BJ (cell line): ENCODE measurements at regions not wholly inside any gene's neighbourhood (a gene's known extent, or its start where the extent isn't known, plus 50 kb on each side); places are given as distances from the start of the nearest gene placed in this dataset.

Experiments
- CTCF ChIA-PET: fragments of 350-600 bp; formaldehyde crosslinking; extraction: SDS; loops from one replicate; lab custom pipeline; 2021; ENCODE audit warnings: antibody characterized with exemption, inconsistent platforms; lab: Yijun Ruan, JAX
- POLR2A ChIA-PET: fragments of 300-600 bp; sonication (Branson Sonifier 250); formaldehyde crosslinking; extraction: SDS; loops from one replicate; lab custom pipeline; 2021; ENCODE audit warnings: antibody characterized with exemption; lab: Charles Lee
- DNase-seq: peaks from one replicate; pipeline ENCODE4 v3.0.0-alpha.2; 2011; ENCODE audit warnings: low read depth
- H3K27me3 ChIP-seq: 2 replicates; pipeline ENCODE4 v1.6.0; 2011; ENCODE audit warnings: low read length; ENCODE audit not compliant: control insufficient read depth, insufficient read depth
- H3K36me3 ChIP-seq: 2 replicates; pipeline ENCODE4 v1.5.1; 2011; ENCODE audit warnings: low read length; ENCODE audit not compliant: control insufficient read depth, insufficient read depth
- H3K4me3 ChIP-seq: 2 replicates; pipeline ENCODE4 v1.5.1; 2011; ENCODE audit warnings: low read depth, mild to moderate bottlenecking, control low read depth, low read length
- TF ChIP-seq, protein P1 (sequence below): IDR thresholded peaks from 2 replicates; pipeline ENCODE4 v1.5.1; 2011; ENCODE audit warnings: low read depth, mild to moderate bottlenecking, control low read depth, inconsistent platforms, low read length, moderate library complexity; ENCODE audit not compliant: insufficient read depth

DNA sequence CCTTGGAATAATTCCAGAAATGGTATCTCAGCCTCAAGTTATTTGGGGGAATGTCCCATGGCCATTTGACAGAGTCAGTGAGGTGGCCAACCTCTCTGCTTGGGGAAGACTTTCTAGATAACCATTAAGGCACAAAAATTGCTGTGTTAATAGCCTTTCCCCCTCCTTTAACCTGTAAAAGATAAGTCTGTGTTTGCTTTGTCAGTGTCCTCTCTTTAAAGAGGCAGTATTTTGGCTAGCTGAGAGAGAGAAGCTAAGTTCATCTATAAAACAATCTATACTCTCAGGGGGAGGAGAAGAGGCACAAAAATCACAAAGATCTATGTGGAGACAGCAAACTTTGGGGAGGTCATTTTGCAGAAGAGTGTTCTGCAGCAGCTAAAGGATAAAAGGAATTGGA is 72.1 kb downstream of the PLCE1 start:
- DNase-seq: no peak
- ChIA-PET CTCF (interaction anchor here (1.0 to 1.2 kb wide), 2 partner anchors 11 to 53 kb away, joined by 3 read pairs; no protein-coding TSS in a partner anchor), POLR2A (no interaction called here)
- Histone ChIP-seq H3K27me3 (no peaks in the 10 kb centered on the region), H3K4me3 (no peak overlapping the region), H3K36me3 (no peaks in the 10 kb centered on the region)
- TF ChIP-seq, protein P1, sequence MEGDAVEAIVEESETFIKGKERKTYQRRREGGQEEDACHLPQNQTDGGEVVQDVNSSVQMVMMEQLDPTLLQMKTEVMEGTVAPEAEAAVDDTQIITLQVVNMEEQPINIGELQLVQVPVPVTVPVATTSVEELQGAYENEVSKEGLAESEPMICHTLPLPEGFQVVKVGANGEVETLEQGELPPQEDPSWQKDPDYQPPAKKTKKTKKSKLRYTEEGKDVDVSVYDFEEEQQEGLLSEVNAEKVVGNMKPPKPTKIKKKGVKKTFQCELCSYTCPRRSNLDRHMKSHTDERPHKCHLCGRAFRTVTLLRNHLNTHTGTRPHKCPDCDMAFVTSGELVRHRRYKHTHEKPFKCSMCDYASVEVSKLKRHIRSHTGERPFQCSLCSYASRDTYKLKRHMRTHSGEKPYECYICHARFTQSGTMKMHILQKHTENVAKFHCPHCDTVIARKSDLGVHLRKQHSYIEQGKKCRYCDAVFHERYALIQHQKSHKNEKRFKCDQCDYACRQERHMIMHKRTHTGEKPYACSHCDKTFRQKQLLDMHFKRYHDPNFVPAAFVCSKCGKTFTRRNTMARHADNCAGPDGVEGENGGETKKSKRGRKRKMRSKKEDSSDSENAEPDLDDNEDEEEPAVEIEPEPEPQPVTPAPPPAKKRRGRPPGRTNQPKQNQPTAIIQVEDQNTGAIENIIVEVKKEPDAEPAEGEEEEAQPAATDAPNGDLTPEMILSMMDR: no peak

DNA sequence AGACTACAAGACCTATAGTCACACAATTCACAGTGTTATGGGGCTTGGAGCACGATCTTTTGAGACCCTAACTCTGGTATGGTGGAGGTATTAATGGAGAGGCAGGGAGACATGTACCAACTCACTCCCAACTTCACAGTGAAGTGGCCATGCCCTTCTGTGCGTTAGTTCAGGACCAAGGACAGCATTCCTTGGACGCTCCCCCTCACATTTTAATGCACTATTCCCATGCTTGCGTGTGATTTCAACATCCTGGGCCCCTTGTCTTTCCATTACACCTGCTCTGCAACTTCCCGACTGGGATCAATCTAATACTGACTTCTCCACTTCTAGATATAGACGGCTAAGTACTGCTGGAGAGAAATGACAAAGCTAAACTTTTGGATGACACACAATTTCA is 72.7 kb downstream of the PLCE1 start:
- ChIA-PET CTCF (interaction anchor here (1.2 kb wide), 1 partner anchor 10 kb away, joined by 3 read pairs; no protein-coding TSS in a partner anchor), POLR2A (no interaction called here)
- no peak for DNase-seq

DNA sequence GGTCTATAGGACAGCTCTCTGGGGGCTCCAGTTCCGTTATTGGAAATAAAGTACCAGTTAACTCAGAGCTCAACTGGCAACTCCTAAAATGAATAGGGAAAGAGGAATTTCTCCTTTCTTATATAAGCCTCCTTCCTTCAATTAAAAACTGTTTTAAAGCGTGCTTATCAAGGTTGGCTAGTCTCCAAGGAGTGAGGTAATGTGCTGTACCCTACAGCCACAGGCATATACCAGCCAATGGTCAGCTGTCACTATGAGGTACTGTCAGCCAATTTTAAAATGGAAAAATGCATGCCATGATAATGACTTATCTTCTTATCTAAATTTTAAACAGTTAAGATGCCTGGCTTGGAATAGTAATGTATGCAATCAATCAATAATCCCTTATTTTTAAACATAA is 76.2 kb downstream of the PLCE1 start:
- H3K4me3 ChIP-seq: no peak overlapping the region
- H3K36me3 ChIP-seq: no peaks in the 10 kb centered on the region
- no peak for DNase-seq
- ChIA-PET POLR2A (no interaction called here), CTCF (interaction anchor here (0.7 to 1.5 kb wide), 3 partner anchors 17 to 251 kb away, joined by 3 to 4 read pairs (median 3); no protein-coding TSS in a partner anchor)
- TF ChIP-seq, protein P1: no peak
- H3K27me3 ChIP-seq: no peaks in the 10 kb centered on the region

More for the DNA sequence above, 72.7 kb downstream of the PLCE1 start:
- Histone ChIP-seq H3K4me3 (no peak overlapping the region), H3K36me3 (no peaks in the 10 kb centered on the region), H3K27me3 (no peaks in the 10 kb centered on the region)
- TF ChIP-seq, protein P1: no peak

DNA sequence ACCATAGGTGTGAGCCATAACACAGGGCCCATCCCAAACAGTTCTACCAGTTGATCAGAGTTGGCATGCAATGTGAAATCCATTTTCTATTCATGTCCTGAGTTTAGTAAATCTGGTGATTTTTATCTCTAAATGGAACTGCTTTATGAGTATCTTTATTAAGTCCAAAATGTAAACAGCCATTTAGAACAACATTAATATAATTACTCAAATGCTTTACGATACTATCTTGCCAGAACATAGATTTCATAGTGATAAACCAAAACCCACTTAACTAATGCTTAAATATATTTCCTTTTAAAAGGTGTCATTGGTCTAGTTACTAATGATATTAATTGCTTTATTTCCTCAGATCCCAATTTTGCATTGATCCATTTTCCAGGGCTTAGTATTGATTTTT is 80.7 kb downstream of the PLCE1 start:
- Histone ChIP-seq H3K4me3 (no peak overlapping the region), H3K36me3 (no peaks in the 10 kb centered on the region), H3K27me3 (no peaks in the 10 kb centered on the region)
- POLR2A ChIA-PET: no interaction called here
- CTCF ChIA-PET: interaction anchor here (1.3 to 3.1 kb wide), 2 partner anchors 225 to 246 kb away, joined by 3 to 20 read pairs; no protein-coding TSS in a partner anchor
- no peak for DNase-seq
- TF ChIP-seq, protein P1: no peak

DNA sequence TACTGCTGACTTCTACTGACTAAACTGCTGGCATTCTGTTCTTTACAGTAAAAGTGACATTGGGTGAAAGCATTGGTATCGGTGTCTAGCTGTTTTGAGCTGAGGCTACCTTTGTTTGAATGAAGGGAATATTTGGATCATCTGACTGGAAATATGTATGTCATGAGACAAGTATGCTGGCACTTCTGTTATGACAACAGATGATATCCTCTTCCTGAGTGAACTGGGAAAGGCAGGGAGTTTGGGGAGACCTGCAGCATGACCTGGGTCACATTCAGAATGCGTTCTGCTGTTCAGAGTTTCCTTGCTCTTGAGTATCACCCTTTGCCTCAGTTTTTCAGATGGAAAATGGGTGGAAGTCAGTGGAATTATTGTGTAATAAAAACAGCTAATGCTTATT is 81.8 kb downstream of the PLCE1 start:
- no peaks in the 10 kb centered on the region for H3K36me3 ChIP-seq
- no peak overlapping the region for H3K4me3 ChIP-seq
- no peaks in the 10 kb centered on the region for H3K27me3 ChIP-seq
- ChIA-PET CTCF (interaction anchor here (0.8 to 3.1 kb wide), 15 partner anchors 11 to 258 kb away, joined by 3 to 20 read pairs (median 4); no protein-coding TSS in a partner anchor), POLR2A (interaction anchor here (0.6 kb wide), 1 partner anchor 138 kb away, joined by 3 read pairs; no protein-coding TSS in a partner anchor)
- no peak for DNase-seq
- TF ChIP-seq, protein P1: no peak
